GM12872 (cell line): ENCODE measurements at regions not wholly inside any gene's neighbourhood (a gene's known extent, or its start where the extent isn't known, plus 50 kb on each side); places are given as distances from the start of the nearest gene placed in this dataset.

ENCODE experiments used
- TF ChIP-seq, protein P1 (sequence below): IDR thresholded peaks from 3 replicates; pipeline ENCODE4 v1.5.1; 2011; ENCODE audit warnings: low read depth, mild to moderate bottlenecking, low read length, moderate library complexity; ENCODE audit not compliant: insufficient read depth

DNA sequence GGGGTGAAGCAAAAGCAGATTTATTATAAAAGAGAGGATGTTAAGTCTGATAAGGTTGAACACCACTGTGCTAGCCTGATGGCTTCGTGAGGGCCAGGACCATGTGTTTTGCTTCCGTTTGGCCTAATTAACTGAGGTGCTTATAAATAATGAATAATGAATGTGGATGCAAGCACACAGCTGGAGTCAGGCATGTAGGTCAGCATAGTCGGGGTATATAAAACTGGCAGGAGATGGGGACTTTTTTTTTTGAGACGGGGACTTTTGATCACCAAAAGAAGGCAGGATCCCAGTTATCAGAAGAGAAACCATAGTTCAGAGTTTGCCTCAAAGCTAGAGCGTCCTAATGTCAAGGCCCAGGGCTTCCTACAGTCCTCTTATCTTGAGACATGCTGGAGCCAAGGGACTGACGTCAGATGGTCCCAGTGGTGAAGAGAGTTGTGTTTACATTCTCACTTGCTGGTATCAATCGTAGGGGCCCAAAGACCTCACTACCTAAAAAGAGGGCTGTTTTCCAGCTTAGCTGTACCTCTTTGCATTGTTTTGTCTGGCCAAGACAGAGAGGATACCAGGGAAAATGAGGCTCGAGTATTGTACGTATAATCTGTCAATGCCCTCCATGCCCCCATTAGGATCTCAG lies 50.4 kb downstream of the RTL9 start:
- TF ChIP-seq, protein P1, sequence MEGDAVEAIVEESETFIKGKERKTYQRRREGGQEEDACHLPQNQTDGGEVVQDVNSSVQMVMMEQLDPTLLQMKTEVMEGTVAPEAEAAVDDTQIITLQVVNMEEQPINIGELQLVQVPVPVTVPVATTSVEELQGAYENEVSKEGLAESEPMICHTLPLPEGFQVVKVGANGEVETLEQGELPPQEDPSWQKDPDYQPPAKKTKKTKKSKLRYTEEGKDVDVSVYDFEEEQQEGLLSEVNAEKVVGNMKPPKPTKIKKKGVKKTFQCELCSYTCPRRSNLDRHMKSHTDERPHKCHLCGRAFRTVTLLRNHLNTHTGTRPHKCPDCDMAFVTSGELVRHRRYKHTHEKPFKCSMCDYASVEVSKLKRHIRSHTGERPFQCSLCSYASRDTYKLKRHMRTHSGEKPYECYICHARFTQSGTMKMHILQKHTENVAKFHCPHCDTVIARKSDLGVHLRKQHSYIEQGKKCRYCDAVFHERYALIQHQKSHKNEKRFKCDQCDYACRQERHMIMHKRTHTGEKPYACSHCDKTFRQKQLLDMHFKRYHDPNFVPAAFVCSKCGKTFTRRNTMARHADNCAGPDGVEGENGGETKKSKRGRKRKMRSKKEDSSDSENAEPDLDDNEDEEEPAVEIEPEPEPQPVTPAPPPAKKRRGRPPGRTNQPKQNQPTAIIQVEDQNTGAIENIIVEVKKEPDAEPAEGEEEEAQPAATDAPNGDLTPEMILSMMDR = no peak

DNA sequence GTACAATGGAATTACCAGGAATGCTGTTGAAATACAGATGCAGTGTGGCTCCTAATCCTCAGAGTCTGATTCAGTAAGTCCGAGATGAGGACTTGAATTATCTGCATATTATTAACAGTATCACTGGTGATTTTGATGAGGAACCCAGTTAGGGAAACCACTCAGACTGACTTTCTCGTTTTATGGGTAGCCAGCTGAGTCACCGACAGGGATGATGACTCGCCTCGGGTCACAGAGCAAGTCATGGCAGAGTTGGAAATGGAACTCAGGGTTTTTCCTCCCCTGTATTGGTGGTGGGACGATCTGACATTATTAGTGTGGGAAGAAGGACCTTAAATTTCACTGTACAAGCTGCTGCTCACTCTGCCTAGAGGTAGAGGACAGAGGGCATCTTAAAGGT lies 51.3 kb downstream of the RTL9 start:
- TF ChIP-seq, protein P1 = no peak

DNA sequence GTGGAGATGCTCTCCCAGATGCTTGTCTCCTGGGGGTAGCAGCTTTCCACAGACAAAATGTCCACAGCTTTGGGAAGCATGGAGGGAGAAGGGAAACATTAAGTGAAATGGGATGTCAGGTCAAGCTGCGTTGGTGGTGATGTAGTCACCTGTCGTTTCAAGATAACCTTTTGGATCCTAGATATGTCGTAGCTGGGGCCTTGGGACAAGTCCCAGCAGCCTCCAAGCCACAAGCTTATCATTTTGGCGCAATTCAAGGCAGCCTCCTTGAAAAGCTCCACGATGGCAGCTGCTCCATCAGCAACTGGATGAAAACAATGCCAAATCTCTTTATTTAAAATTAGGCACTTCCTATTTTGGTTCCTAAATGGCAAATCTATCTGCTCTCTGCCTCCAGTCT lies 52.0 kb downstream of the RTL9 start:
- TF ChIP-seq, protein P1 = no peak

DNA sequence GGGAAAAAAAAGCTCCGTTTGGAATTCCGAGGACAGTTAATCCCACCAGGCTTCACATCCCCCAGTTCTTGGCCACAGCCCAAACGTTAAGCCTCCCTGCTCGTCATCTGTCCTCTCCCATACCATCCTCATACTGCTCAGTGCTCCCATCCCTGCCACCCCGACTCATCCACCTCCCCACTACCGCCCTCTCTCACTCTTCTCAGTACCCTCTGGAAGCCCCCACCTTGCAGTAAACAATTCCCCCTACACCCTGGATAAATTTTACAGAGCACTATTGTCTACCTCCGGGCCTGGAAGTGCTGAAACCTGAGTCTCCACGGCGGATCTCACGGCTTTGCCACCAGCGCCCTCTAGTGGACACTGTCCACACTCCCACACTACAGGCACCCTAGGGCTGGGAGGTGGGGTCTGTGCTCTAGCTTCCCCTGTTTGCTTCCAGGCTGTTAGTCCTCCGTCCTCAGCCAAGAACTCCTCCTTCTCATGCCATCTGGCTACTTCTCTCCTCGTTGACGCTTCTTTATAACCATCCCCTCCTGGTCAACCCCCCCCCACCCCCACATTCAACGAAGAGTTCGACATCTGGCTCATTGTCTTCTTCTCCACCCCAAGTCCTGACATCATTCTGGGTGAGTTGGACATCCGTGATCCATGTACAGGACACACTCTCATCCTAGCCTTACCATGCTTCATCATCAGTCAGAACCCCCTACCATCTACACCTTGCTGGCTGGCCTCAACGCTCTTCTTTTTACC lies 54.5 kb downstream of the RTL9 start:
- TF ChIP-seq, protein P1 = peak; percentile 79

DNA sequence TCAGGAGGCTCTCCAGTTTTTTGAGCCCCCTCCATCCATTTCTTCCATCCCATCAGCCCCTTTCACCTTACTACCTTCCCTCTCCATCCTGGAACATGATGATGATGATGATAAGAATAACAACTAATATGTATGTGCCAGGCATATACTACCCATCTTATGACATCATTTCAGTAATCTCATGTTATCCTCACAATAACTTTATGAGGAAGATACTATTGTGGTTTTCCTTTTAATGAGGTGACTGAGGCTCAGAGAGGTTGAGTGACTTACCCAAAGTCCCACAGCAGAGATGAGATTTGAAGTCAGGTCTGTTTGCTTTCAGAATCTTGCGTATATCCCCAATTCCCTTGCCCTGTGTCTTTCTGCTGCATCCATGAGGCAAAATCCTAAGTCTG lies 55.1 kb downstream of the RTL9 start:
- TF ChIP-seq, protein P1 = no peak

DNA sequence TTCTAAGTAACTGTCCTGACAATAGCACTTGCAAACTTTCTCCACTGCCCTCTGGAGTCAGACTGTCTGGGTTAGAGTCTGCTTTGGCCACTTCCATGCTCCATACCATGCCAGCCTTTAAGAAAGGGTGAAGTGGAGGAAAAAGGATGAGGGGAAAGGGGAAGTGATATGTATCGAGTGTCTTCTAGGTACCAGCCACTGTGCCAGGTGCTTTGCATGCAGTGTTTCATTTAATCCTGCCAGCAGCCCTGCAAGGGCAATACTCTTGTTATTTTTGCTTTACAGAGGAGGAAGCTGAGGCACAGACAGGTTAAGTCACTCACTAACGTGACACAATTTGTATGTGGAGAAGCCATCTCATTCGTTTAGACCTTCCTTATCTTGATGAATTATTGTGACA lies 55.6 kb downstream of the RTL9 start:
- TF ChIP-seq, protein P1 = no peak

DNA sequence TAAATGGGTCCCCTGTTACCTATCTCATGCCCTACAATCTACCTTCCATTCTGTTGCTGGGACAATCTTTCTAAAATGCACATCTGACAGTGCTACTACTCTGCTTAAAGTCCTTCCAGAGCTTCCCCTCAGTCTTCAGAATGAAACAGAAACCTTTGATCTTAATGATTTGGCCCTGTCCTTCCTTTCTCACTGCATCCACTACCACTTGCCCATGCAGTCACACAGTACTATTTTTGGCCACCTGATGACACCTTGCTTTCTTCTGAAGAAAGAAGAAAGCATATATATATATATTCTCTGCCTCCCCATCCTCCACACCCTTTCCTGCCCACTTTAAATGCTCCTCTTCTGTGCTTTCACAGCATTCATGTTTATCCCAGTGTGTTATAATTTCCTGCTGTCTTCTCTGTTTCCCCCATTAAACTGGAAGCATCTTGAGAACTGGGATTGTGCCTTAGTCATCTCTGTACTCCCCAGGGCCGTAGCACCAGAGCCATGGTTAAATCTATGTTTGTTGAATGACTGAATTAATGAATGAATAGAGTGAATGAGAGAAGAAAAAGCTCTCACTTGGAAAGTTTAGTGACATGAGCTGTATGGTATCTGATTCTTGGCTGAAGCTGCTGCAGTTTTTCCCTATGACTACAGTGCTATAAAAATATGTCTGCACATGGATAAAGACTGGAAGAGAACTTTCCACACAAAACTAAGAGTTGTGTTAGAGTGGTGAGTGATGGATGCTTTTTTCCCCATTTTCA lies 56.2 kb downstream of the RTL9 start:
- TF ChIP-seq, protein P1 = no peak
